ENCODE measurements at regions not wholly inside any gene's neighbourhood (a gene's known extent, or its start where the extent isn't known, plus 50 kb on each side); places are given as distances from the start of the nearest gene placed in this dataset.

GRCh38 chr1:192713921-192714320, 78.0 kb downstream of the RGS13 start:
- DNase-seq (ENCODE audit: low spot score), result no peak

GRCh38 chr1:192724670-192725069, 84.2 kb upstream of the RGS2 start:
- DNase-seq (ENCODE audit: low spot score), result no peak

GRCh38 chr1:192726820-192727504, 81.9 kb upstream of the RGS2 start:
- no peak for DNase-seq (ENCODE audit: low spot score)

GRCh38 chr1:192729500-192729899, 79.3 kb upstream of the RGS2 start:
- DNase-seq (ENCODE audit: low spot score), result no peak

- DNase-seq (ENCODE audit: low spot score), result no peak
Measured at GRCh38 chr1:192730198-192730597, 78.6 kb upstream of the RGS2 start.

- peak; percentile 75 for DNase-seq (ENCODE audit: low spot score)
Measured at GRCh38 chr1:192732787-192733186, 76.1 kb upstream of the RGS2 start.

GRCh38 chr1:192735298-192735915, 73.4 kb upstream of the RGS2 start:
- DNase-seq (ENCODE audit: low spot score), result no peak

- DNase-seq (ENCODE audit: low spot score), result no peak
Measured at GRCh38 chr1:192737306-192737705, 71.5 kb upstream of the RGS2 start.

- no peak for DNase-seq (ENCODE audit: low spot score)
Measured at GRCh38 chr1:192739476-192740184, 69.2 kb upstream of the RGS2 start.

- DNase-seq (ENCODE audit: low spot score), result no peak
Measured at GRCh38 chr1:192740214-192740613, 68.6 kb upstream of the RGS2 start.

GRCh38 chr1:192741095-192741494, 67.7 kb upstream of the RGS2 start:
- no peak for DNase-seq (ENCODE audit: low spot score)

GRCh38 chr1:192747301-192747700, 61.5 kb upstream of the RGS2 start:
- DNase-seq (ENCODE audit: low spot score), result no peak

- peak; percentile 11 for DNase-seq (ENCODE audit: low spot score)
Measured at GRCh38 chr1:192747943-192748342, 60.9 kb upstream of the RGS2 start.

- DNase-seq (ENCODE audit: low spot score), result no peak
Measured at GRCh38 chr1:192749349-192749748, 59.5 kb upstream of the RGS2 start.

GRCh38 chr1:192751260-192751659, 57.6 kb upstream of the RGS2 start:
- no peak for DNase-seq (ENCODE audit: low spot score)

- DNase-seq (ENCODE audit: low spot score), result peak; percentile 62
Measured at GRCh38 chr1:192756314-192756713, 52.5 kb upstream of the RGS2 start.

GRCh38 chr1:192756847-192757246, 52.0 kb upstream of the RGS2 start:
- no peak for DNase-seq (ENCODE audit: low spot score)

GRCh38 chr1:192758492-192758891, 50.3 kb upstream of the RGS2 start:
- DNase-seq (ENCODE audit: low spot score), result no peak
